ENCODE measurements at regions not wholly inside any gene's neighbourhood (a gene's known extent, or its start where the extent isn't known, plus 50 kb on each side); places are given as distances from the start of the nearest gene placed in this dataset.
"Not testable (repeated sequence)": the region's sequence is repeated elsewhere in the genome, so short reads cannot be mapped to it uniquely, and the experiment has no call there.

GRCh38 chr2:15750822-15751329, 159.2 kb downstream of the DDX1 start:
- intact Hi-C loops (cut with micrococcal nuclease), result no loop called here

GRCh38 chr2:15751477-15751876, 159.8 kb downstream of the DDX1 start:
- intact Hi-C loops (cut with micrococcal nuclease), result no loop called here

- intact Hi-C loops (cut with micrococcal nuclease), result no loop called here
These were observed 161.0 kb downstream of the DDX1 start for GRCh38 chr2:15752552-15753232.

- intact Hi-C loops (cut with micrococcal nuclease), result no loop called here
These were observed 161.6 kb downstream of the DDX1 start for GRCh38 chr2:15753233-15753798.

- intact Hi-C loops (cut with micrococcal nuclease), result no loop called here
These were observed 162.4 kb downstream of the DDX1 start for GRCh38 chr2:15753811-15754702.

- intact Hi-C loops (cut with micrococcal nuclease), result no loop called here
These were observed 163.0 kb downstream of the DDX1 start for GRCh38 chr2:15754703-15755099.

- intact Hi-C loops (cut with micrococcal nuclease), result no loop called here
These were observed 163.9 kb downstream of the DDX1 start for GRCh38 chr2:15755528-15755927.

- intact Hi-C loops (cut with micrococcal nuclease), result no loop called here
These were observed 164.4 kb downstream of the DDX1 start for GRCh38 chr2:15756011-15756550.

- intact Hi-C loops (cut with micrococcal nuclease), result no loop called here
These were observed 165.5 kb downstream of the DDX1 start for GRCh38 chr2:15756882-15757819.

GRCh38 chr2:15757820-15758586, 166.3 kb downstream of the DDX1 start:
- intact Hi-C loops (cut with micrococcal nuclease), result no loop called here

GRCh38 chr2:15758848-15759247, 167.2 kb downstream of the DDX1 start:
- intact Hi-C loops (cut with micrococcal nuclease), result no loop called here

- intact Hi-C loops (cut with micrococcal nuclease), result no loop called here
These were observed 167.7 kb downstream of the DDX1 start for GRCh38 chr2:15759385-15759784.

GRCh38 chr2:15759791-15760190, 168.1 kb downstream of the DDX1 start:
- intact Hi-C loops (cut with micrococcal nuclease), result not testable (repeated sequence)

- intact Hi-C loops (cut with micrococcal nuclease), result no loop called here
These were observed 168.7 kb downstream of the DDX1 start for GRCh38 chr2:15760232-15760910.

- intact Hi-C loops (cut with micrococcal nuclease), result no loop called here
These were observed 169.4 kb downstream of the DDX1 start for GRCh38 chr2:15761056-15761455.

GRCh38 chr2:15761910-15762309, 170.2 kb downstream of the DDX1 start:
- intact Hi-C loops (cut with micrococcal nuclease), result no loop called here

GRCh38 chr2:15762449-15762848, 170.8 kb downstream of the DDX1 start:
- intact Hi-C loops (cut with micrococcal nuclease), result no loop called here

GRCh38 chr2:15763106-15763821, 171.6 kb downstream of the DDX1 start:
- intact Hi-C loops (cut with micrococcal nuclease), result no loop called here
